Thoracic aorta (tissue), 2 donors: ENCODE measurements at regions not wholly inside any gene's neighbourhood (a gene's known extent, or its start where the extent isn't known, plus 50 kb on each side); places are given as distances from the start of the nearest gene placed in this dataset.

Experiments used
- ATAC-seq: fragments of 150-250 bp; one replicate; pipeline ENCODE4 v1.8.0; 2017; ENCODE audit warnings: low read depth; ENCODE audit not compliant: insufficient number of reproducible peaks, low FRiP score
- DNase-seq: peaks from one replicate; pipeline ENCODE4 v3.0.0-alpha.2; 2020; ENCODE audit warnings: low spot score
- H3K27ac ChIP-seq, 2 donors: fragments of 200-600 bp; sonication (generic); 1 replicate in 1 of 2; 2 replicates in 1 of 2; pipeline ENCODE4 v1.5.1; 2016; ENCODE audit warnings: mild to moderate bottlenecking in 2 of 2, moderate library complexity in 2 of 2
- H3K27me3 ChIP-seq: fragments of 200-600 bp; sonication (generic); replicated peaks from 2 replicates; pipeline ENCODE4 v1.6.0; 2016; ENCODE audit warnings: mild to moderate bottlenecking; ENCODE audit not compliant: insufficient read depth
- H3K36me3 ChIP-seq: fragments of 200-600 bp; sonication (generic); one replicate; pipeline ENCODE4 v1.5.1; 2016
- H3K4me1 ChIP-seq, 2 donors: fragments of 200-600 bp; sonication (generic); 1 replicate in 1 of 2; 2 replicates in 1 of 2; pipeline versions ENCODE4 v1.5.1 to v1.6.0; 2016; ENCODE audit warnings: low read depth in 2 of 2, mild to moderate bottlenecking in 1 of 2; ENCODE audit not compliant: control insufficient read depth in 1 of 2
- H3K4me3 ChIP-seq: fragments of 200-600 bp; sonication (generic); 2 replicates; pipeline ENCODE4 v1.5.1; 2016; ENCODE audit warnings: mild to moderate bottlenecking
- H3K9me3 ChIP-seq: fragments of 200-600 bp; sonication (generic); 2 replicates; pipeline ENCODE4 v1.5.1; 2016
- TF ChIP-seq, protein P1 (sequence below): fragments of 200-600 bp; sonication (generic); IDR thresholded peaks from one replicate; pipeline ENCODE4 v1.5.1; 2019; ENCODE audit warnings: antibody characterized with exemption

DNA sequence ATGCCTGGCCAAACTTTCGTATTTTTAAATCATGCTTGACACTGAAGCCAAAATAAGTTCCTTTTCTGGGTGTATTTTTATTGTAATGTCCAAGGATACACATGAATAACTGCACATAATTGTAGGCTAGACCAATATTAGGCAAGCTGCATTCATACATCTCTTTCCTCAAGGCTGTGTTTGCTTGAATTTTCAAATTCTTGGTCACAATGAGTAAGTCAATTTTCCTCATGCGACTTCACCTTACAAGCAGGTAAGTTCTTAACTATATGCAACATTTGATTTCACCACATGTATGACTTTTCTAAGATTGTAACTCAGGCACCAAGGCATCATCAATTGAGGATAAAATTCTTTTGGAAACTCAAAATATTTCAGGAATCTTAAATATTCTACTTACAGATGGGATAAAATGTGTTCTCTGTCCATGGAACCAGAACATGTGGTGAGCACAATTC is 112.4 kb upstream of the ZNF217 start:
- Histone ChIP-seq H3K9me3 (no peaks in the 10 kb centered on the region), H3K4me3 (no peak overlapping the region), H3K27ac (no peak overlapping the region), H3K27me3 (no peaks in the 10 kb centered on the region), H3K4me1 (peaks cover 3 to 24% of the 10 kb centered on the region in 2 donors), H3K36me3 (no peaks in the 10 kb centered on the region)
- ATAC-seq (no peak), DNase-seq (no peak)
- TF ChIP-seq, protein P1, sequence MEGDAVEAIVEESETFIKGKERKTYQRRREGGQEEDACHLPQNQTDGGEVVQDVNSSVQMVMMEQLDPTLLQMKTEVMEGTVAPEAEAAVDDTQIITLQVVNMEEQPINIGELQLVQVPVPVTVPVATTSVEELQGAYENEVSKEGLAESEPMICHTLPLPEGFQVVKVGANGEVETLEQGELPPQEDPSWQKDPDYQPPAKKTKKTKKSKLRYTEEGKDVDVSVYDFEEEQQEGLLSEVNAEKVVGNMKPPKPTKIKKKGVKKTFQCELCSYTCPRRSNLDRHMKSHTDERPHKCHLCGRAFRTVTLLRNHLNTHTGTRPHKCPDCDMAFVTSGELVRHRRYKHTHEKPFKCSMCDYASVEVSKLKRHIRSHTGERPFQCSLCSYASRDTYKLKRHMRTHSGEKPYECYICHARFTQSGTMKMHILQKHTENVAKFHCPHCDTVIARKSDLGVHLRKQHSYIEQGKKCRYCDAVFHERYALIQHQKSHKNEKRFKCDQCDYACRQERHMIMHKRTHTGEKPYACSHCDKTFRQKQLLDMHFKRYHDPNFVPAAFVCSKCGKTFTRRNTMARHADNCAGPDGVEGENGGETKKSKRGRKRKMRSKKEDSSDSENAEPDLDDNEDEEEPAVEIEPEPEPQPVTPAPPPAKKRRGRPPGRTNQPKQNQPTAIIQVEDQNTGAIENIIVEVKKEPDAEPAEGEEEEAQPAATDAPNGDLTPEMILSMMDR: no peak

- TF ChIP-seq, protein P1: no peak
- H3K36me3 ChIP-seq: no peaks in the 10 kb centered on the region
- DNase-seq: no peak
- no peak overlapping the region for H3K4me3 ChIP-seq
- no peaks in the 10 kb centered on the region for H3K9me3 ChIP-seq
- H3K27me3 ChIP-seq: no peaks in the 10 kb centered on the region
- no peak for ATAC-seq
- H3K27ac ChIP-seq: no peak overlapping the region
- H3K4me1 ChIP-seq: peaks cover 3 to 17% of the 10 kb centered on the region in 2 donors
Observed at GRCh38 chr20:53702617-53703016, 109.0 kb upstream of the ZNF217 start.

- ATAC-seq (no peak), DNase-seq (no peak)
- H3K27ac ChIP-seq: no peak overlapping the region
- H3K9me3 ChIP-seq: no peaks in the 10 kb centered on the region
- H3K36me3 ChIP-seq: no peaks in the 10 kb centered on the region
- no peaks in the 10 kb centered on the region for H3K27me3 ChIP-seq
- TF ChIP-seq, protein P1: no peak
- no peaks in the 10 kb centered on the region for H3K4me1 ChIP-seq
- no peak overlapping the region for H3K4me3 ChIP-seq
Observed at GRCh38 chr20:53699906-53700305, 106.3 kb upstream of the ZNF217 start.

- DNase-seq: no peak
- Histone ChIP-seq H3K9me3 (no peaks in the 10 kb centered on the region), H3K4me1 (no peaks in the 10 kb centered on the region), H3K4me3 (no peak overlapping the region), H3K27me3 (no peaks in the 10 kb centered on the region), H3K27ac (no peak overlapping the region), H3K36me3 (no peaks in the 10 kb centered on the region)
- TF ChIP-seq, protein P1: no peak
- ATAC-seq: no peak
Observed at GRCh38 chr20:53699085-53699674, 105.5 kb upstream of the ZNF217 start.

- TF ChIP-seq, protein P1: no peak
- DNase-seq: no peak
- Histone ChIP-seq H3K9me3 (no peaks in the 10 kb centered on the region), H3K27me3 (no peaks in the 10 kb centered on the region), H3K36me3 (no peaks in the 10 kb centered on the region), H3K27ac (no peak overlapping the region), H3K4me3 (no peak overlapping the region), H3K4me1 (no peaks in the 10 kb centered on the region)
- ATAC-seq: no peak
Observed at GRCh38 chr20:53698371-53698978, 104.8 kb upstream of the ZNF217 start.
